GM18867 (cell line): ENCODE measurements at regions not wholly inside any gene's neighbourhood (a gene's known extent, or its start where the extent isn't known, plus 50 kb on each side); places are given as distances from the start of the nearest gene placed in this dataset.

ENCODE experiments used
- ATAC-seq: cut with Tn5 transposase; IDR thresholded peaks from one replicate; pipeline ENCODE4 v1.9.1; 2021; ENCODE audit warnings: mild to moderate bottlenecking, moderate library complexity; ENCODE audit not compliant: unreplicated experiment

DNA sequence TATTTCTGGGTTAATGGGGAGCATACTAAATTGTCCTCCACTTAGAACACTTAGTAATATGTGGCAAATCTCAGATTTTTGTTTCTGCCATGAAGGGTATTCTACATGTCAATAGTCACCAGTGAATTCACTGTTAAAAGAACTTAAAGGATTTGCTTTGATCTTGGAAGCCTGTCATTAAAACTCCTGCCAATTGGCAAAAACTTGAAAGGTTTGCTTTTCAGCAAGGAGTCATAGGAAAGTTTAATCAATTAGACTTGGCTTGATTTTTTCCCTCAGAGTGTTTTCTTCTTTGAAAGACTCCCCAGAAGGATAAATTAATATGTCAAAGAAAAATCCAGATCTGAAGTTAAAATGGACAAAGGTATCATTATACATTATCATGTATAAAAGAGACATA is 671.9 kb upstream of the PKDCC start:
- no peak for ATAC-seq

- ATAC-seq, result no peak
Observed at GRCh38 chr2:41377837-41378236, 670.0 kb upstream of the PKDCC start.

GRCh38 chr2:41378420-41378819 is 669.4 kb upstream of the PKDCC start:
- no peak for ATAC-seq

DNA sequence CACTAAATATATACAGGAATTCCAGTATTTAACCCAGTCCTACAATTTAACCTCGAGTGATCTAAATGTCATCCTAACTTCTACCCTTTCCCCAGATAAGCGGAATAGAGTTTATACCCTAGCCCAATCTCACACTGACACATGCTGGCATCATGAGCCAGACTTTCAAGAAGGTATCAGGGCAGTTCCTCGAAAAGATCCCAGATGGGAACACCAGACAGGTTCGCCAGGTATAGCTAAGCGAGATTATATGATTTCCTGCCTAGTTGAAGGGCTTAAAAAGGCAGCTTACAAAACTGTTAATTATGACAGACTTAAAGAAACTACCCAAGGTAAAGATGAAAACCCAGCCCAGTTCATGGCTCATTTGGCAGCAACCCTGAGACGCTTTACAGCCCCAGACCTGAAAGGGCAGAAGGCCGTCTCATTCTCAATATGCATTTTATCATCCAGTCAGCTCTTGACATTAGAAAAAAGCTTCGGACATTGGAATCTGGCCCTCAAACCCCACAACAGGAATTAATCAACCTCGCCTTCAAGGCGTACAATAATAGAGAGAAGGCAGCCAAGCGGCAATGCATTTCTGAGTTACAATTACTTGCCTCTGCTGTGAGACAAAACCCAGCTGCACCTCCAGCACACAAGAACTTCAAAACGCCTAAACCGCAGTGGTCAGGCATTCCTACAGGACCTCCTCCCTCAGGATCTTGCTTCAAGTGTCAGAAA is 668.2 kb upstream of the PKDCC start:
- no peak for ATAC-seq

GRCh38 chr2:41381701-41382100 is 666.1 kb upstream of the PKDCC start:
- no peak for ATAC-seq

GRCh38 chr2:41387519-41387918 is 660.3 kb upstream of the PKDCC start:
- ATAC-seq, result no peak

- ATAC-seq, result no peak
Observed at GRCh38 chr2:41393621-41394020, 654.2 kb upstream of the PKDCC start.

- ATAC-seq, result no peak
Observed at GRCh38 chr2:41394541-41394940, 653.3 kb upstream of the PKDCC start.

DNA sequence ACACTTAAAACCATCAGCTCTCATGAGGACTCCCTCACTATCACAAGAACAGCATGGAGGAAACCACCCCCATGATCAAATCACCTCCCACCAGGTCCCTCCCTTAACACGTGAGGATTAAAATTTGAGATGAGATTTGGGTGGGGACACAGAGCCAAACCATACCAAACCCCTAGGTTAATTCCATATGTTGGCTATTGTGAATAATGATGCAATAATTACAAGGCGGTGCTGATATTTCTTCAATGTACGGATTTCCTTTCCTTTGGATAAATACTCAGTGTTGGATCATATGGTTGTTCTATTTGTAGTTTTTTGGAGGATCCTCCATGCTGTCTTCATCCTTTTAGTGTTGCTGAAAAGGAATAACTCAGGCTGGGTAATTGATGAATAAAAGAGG is 652.1 kb upstream of the PKDCC start:
- no peak for ATAC-seq

DNA sequence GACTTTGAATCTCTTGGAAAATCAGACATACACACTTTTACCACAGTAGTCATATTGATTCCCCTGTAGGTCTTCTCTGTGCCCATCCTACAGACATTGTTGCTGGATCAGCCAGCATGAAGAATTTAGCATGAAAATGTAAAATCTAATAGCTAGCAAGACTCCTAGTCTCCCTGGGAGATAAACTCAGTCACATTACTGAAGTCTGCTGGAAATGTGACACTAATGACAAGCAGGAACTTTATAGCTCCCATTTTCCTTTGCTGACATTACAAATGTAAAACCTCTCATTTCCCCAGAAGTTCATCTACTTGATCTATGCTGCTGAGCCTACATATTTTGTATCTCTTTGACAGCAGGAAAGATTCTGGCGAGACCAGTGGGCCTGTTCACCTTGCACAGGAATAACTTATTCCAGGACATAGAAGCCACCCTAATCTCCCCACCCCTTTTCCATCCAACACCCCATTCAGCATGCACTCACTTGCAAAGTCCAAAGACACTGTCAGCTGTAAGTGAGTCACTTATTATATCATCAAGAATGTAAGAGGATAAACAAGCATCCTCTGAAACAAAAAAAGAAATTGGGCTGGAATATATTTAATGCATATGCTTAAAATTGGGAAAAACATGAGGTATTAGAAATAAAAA is 648.3 kb upstream of the PKDCC start:
- ATAC-seq, result no peak

DNA sequence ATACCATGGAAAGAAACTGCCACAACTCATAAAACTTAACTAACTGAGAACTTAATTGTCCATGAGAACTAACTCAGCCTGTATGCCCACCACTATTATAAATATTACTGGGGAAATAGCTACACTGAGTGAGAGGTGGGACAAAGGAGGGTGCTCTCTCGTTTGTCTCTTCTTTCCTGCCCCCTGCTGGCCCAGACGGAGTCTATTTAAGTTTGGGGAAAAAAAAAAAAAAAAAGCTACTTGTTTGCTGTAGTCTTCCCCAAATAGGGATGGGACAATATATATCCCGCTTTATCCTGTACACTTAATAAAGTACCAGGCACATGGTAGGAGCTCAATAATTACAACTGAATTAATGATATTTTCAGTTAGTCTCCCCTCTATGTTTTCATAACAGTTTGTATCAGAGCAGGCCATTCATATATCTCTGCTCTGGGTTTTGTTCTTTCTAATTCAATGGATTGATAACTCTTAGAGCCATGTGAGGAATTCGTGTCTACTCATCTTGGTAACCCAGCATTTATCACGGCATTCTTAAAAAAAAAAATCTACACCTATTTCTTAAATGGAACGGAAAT is 647.6 kb upstream of the PKDCC start:
- no peak for ATAC-seq

DNA sequence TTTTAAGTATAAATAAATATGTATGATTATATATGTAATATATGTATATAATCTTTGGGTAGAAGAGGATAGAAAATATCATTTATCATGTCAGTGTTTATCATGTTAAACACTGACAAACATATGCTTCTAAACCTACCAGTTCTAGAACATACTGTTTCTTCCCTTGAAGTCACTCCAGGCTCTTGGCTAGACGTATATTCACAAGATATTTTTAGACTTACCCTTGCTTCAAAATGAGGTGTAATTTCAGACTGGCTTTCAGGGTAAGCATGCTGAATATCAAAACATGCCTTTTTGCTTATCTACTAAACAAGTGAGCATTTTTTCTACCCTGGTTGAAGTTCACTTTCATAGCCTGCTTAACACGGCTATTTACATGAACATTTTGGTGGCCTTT is 642.4 kb upstream of the PKDCC start:
- no peak for ATAC-seq

DNA sequence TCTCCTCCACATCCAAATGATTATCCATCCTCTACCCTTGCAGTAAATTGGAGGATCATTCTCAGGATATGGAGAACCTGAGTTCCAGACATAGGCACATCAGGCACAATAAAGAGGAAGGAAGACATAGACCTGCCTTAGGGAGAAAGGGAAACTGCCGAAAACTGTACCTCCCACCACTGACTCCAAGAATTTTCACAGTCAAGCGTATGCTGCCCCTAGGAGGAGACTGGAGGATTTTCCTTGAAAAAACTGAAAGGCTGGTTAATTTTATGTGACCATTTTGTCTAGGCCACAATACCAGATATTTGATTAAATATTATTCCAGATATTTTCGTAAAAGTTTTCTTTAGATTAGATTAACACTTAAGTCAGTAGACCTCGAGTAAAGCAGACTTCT is 638.5 kb upstream of the PKDCC start:
- ATAC-seq, result no peak

DNA sequence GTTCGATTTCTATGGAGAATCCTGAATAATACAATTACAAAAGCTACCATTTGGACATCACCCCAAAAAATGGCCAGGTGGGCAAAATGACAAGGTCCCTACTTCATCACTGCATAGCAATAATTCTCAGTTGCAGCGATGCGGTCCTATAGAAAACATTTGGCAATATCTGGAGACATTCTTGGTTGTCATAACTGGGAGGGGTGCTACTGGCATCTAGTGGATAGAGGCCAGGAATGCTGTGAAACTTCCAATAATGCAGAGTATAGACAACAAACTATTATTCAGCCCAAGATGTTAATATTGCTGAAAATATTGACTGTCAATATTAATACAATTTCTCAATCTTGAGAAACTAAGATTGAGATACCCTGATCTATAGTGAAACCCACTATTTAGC is 637.8 kb upstream of the PKDCC start:
- no peak for ATAC-seq

DNA sequence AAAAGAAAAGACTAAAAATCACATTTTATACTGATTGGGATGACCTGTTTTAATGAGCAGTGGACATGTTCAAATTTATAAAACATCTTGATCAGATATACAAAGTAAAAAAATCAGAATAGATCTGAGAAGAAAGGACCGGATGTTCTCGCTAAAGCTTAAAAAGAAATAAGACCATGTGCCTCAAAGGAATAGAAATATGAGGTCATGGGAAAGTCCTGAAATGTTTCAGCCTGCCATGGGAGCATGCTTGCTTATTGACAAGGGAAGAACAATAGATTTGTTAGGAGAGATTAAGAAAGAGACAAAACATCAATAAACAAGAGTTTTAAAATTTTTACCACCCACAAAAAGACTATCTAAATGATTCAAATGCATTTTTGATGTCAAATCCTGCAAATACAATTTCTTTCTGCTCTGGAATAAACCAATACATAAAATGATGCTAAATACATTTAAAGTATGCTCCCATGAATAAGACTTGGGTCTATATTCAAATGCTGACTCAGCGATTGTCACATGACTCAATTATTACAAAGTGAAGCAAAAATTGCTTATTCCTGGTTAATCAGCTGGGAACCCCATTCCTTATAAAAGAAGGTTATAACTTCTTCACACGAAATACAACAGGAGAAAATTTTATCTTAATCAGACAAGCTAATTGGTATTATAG is 633.9 kb upstream of the PKDCC start:
- no peak for ATAC-seq

GRCh38 chr2:41414486-41415230 is 633.2 kb upstream of the PKDCC start:
- ATAC-seq, result peak; percentile 77

DNA sequence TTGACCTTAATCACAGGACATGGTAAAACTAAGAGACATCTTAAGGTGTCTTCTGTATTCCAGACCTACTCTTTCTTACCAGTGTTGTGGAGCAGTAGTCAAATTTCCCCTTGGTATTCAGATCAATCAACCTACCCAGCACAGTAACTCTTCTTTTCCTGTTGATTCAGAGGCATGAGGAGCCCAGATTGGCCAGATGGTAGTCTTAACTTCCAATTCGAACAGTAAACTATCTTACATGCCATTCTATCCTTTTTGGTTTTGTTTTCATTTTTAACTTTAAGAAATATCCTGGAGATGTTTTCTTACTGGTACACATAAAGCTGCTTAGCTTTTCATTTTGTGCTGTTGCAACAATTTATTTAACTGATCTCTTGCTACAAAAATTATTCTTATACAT is 630.3 kb upstream of the PKDCC start:
- no peak for ATAC-seq

- no peak for ATAC-seq
Observed at GRCh38 chr2:41420219-41420618, 627.6 kb upstream of the PKDCC start.

DNA sequence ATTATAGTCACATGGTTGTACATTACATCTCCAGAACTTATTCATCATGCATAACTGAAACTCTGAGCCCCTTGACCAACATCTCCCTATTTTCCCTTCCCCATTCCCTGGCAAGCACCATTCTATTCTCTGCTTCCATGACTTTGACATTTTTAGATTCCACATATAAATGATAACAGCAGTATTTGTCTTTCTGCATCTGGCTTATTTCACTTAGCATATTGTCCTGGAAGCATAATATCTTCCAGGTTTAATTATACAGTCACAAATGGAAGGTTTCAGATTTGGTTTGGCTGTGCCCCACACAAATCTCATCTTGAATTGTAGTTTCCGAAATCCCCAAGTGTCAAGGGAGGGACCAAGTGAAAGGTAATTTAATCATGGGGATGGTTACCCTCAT is 626.9 kb upstream of the PKDCC start:
- no peak for ATAC-seq

GRCh38 chr2:41431756-41432155 is 616.1 kb upstream of the PKDCC start:
- ATAC-seq, result no peak

GRCh38 chr2:41432459-41432858 is 615.4 kb upstream of the PKDCC start:
- ATAC-seq, result no peak
